MM.1S (cell line): ENCODE measurements at regions not wholly inside any gene's neighbourhood (a gene's known extent, or its start where the extent isn't known, plus 50 kb on each side); places are given as distances from the start of the nearest gene placed in this dataset.

Experiments used
- DNase-seq: peaks from one replicate; pipeline ENCODE4 v3.0.0-alpha.2; 2015
- H2AFZ ChIP-seq: fragments of 300-600 bp; sonication (generic); 2 replicates; pipeline ENCODE4 v1.6.0; 2016; ENCODE audit warnings: antibody characterized with exemption, low read length
- H3F3A ChIP-seq: fragments of 300-600 bp; sonication (generic); 2 replicates; pipeline ENCODE4 v1.6.1; 2016; ENCODE audit warnings: mild to moderate bottlenecking, antibody characterized with exemption, low read length, moderate library complexity, mixed read lengths; ENCODE audit not compliant: insufficient read depth
- H3K27ac ChIP-seq: fragments of 300-600 bp; sonication (generic); 2 replicates; pipeline ENCODE4 v1.5.1; 2016; ENCODE audit warnings: mild to moderate bottlenecking, low read length
- H3K27me3 ChIP-seq: fragments of 300-600 bp; sonication (generic); replicated peaks from 2 replicates; pipeline ENCODE4 v1.6.0; 2016; ENCODE audit warnings: low read length; ENCODE audit not compliant: insufficient read depth
- H3K36me3 ChIP-seq: fragments of 300-600 bp; sonication (generic); replicated peaks from 2 replicates; pipeline ENCODE4 v1.6.1; 2016; ENCODE audit warnings: mild to moderate bottlenecking, low read length, mixed read lengths; ENCODE audit not compliant: insufficient read depth
- H3K4me1 ChIP-seq: fragments of 300-600 bp; sonication (generic); 2 replicates; pipeline ENCODE4 v1.6.1; 2016; ENCODE audit warnings: low read length, mixed read lengths
- H3K4me2 ChIP-seq: fragments of 300-600 bp; sonication (generic); 2 replicates; pipeline ENCODE4 v1.6.0; 2016; ENCODE audit warnings: low read depth, low read length
- H3K4me3 ChIP-seq: fragments of 300-600 bp; sonication (generic); 2 replicates; pipeline ENCODE4 v1.5.1; 2016; ENCODE audit warnings: low read length, mixed read lengths
- H3K79me2 ChIP-seq: fragments of 300-600 bp; sonication (generic); 2 replicates; pipeline ENCODE4 v1.6.1; 2016; ENCODE audit warnings: mixed run types, low read length, mixed read lengths
- H3K9ac ChIP-seq: fragments of 300-600 bp; sonication (generic); 2 replicates; pipeline ENCODE4 v1.6.1; 2016; ENCODE audit warnings: low read length, mixed read lengths
- H3K9me2 ChIP-seq: fragments of 300-600 bp; sonication (generic); replicated peaks from 2 replicates; pipeline ENCODE4 v1.6.1; 2016; ENCODE audit warnings: mild to moderate bottlenecking, low read length, mixed read lengths; ENCODE audit not compliant: insufficient read depth
- H3K9me3 ChIP-seq: fragments of 300-600 bp; sonication (generic); replicated peaks from 2 replicates; pipeline ENCODE4 v1.6.1; 2016; ENCODE audit warnings: mild to moderate bottlenecking, low read length, mixed read lengths; ENCODE audit not compliant: insufficient read depth
- H4K20me1 ChIP-seq: fragments of 300-600 bp; sonication (generic); 2 replicates; pipeline ENCODE4 v1.6.1; 2016; ENCODE audit warnings: mild to moderate bottlenecking, low read length, moderate library complexity, mixed read lengths; ENCODE audit not compliant: insufficient read depth
- EZH2 ChIP-seq: fragments of 300-600 bp; sonication (generic); optimal IDR thresholded peaks from 2 replicates; pipeline ENCODE3; 2017; ENCODE audit warnings: low read depth, mild to moderate bottlenecking, antibody characterized with exemption, low read length, mixed read lengths
- EZH2phosphoT487 ChIP-seq: fragments of 300-600 bp; sonication (generic); IDR thresholded peaks from 2 replicates; pipeline ENCODE4 v1.6.1; 2018; ENCODE audit warnings: antibody characterized with exemption, low read length
- TF ChIP-seq, protein P1 (sequence below): fragments of 300-600 bp; sonication (generic); IDR thresholded peaks from 2 replicates; pipeline ENCODE4 v1.5.1; 2016; ENCODE audit warnings: antibody characterized with exemption, low read length, mixed read lengths

DNA sequence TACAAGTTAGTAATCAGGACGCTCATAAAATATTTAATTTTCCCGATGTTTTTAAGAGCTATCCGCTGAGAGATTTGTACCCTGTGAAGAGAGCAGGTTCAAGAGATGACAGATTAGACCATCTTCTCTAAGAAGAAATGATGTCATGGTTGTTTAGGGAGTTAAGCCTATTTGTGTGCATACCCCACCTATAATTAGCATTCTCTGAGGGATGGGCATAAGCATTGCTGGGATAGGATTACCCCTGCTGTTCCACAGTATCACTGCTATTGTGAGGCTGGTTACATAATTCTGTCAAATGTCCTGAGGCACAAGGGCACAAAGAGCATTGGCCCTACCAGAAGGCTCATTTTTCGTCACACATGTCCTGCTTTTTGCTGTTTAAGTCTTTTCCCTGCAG lies 687.0 kb downstream of the CETN3 start:
- H3F3A ChIP-seq, result no peaks in the 10 kb centered on the region
- no peaks in the 10 kb centered on the region for H3K27me3 ChIP-seq
- H3K4me2 ChIP-seq, result no peak overlapping the region
- H4K20me1 ChIP-seq, result no peaks in the 10 kb centered on the region
- H3K9me3 ChIP-seq, result no peaks in the 10 kb centered on the region
- no peak overlapping the region for H3K4me3 ChIP-seq
- DNase-seq, result no peak
- no peak overlapping the region for H2AFZ ChIP-seq
- H3K9ac ChIP-seq, result no peak overlapping the region
- peaks cover under 1% of the 10 kb centered on the region; the same call in 1 of the 2 replicates for H3K4me1 ChIP-seq
- no peaks in the 10 kb centered on the region for H3K36me3 ChIP-seq
- H3K9me2 ChIP-seq, result no peaks in the 10 kb centered on the region
- no peak for TF ChIP-seq EZH2phosphoT487
- no peak for TF ChIP-seq EZH2
- TF ChIP-seq, protein P1, sequence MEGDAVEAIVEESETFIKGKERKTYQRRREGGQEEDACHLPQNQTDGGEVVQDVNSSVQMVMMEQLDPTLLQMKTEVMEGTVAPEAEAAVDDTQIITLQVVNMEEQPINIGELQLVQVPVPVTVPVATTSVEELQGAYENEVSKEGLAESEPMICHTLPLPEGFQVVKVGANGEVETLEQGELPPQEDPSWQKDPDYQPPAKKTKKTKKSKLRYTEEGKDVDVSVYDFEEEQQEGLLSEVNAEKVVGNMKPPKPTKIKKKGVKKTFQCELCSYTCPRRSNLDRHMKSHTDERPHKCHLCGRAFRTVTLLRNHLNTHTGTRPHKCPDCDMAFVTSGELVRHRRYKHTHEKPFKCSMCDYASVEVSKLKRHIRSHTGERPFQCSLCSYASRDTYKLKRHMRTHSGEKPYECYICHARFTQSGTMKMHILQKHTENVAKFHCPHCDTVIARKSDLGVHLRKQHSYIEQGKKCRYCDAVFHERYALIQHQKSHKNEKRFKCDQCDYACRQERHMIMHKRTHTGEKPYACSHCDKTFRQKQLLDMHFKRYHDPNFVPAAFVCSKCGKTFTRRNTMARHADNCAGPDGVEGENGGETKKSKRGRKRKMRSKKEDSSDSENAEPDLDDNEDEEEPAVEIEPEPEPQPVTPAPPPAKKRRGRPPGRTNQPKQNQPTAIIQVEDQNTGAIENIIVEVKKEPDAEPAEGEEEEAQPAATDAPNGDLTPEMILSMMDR, result no peak
- no peaks in the 10 kb centered on the region for H3K79me2 ChIP-seq
- H3K27ac ChIP-seq, result no peak overlapping the region

DNA sequence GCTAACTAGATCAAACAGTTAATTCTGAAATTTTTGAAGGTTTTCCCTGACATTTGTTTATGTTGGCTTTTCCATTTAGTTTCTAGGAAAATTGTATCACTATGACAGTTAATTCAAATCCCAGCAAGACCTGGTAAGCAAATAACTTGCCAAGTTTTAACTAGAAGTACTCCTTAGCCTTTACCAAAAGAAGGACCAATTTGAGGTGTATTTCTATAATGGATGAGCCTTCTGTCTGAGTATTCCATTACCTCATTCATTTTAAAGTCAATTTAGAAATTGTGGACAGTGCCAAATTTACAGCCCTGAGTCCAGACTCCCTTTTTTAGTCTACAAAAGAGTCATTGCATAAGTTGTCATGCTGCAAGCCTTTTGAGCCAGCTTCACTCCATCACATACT lies 687.6 kb downstream of the CETN3 start:
- no peaks in the 10 kb centered on the region for H3K79me2 ChIP-seq
- no peak overlapping the region for H3K27ac ChIP-seq
- H3K4me2 ChIP-seq, result no peak overlapping the region
- no peak overlapping the region for H2AFZ ChIP-seq
- H3K4me3 ChIP-seq, result no peak overlapping the region
- DNase-seq, result no peak
- H3K27me3 ChIP-seq, result no peaks in the 10 kb centered on the region
- H3F3A ChIP-seq, result no peaks in the 10 kb centered on the region
- H3K9me2 ChIP-seq, result no peaks in the 10 kb centered on the region
- no peak overlapping the region for H3K9ac ChIP-seq
- no peaks in the 10 kb centered on the region for H3K36me3 ChIP-seq
- no peak for TF ChIP-seq EZH2phosphoT487
- TF ChIP-seq EZH2, result no peak
- TF ChIP-seq, protein P1, result no peak
- no peaks in the 10 kb centered on the region for H3K9me3 ChIP-seq
- H3K4me1 ChIP-seq, result no peaks in the 10 kb centered on the region
- no peaks in the 10 kb centered on the region for H4K20me1 ChIP-seq

DNA sequence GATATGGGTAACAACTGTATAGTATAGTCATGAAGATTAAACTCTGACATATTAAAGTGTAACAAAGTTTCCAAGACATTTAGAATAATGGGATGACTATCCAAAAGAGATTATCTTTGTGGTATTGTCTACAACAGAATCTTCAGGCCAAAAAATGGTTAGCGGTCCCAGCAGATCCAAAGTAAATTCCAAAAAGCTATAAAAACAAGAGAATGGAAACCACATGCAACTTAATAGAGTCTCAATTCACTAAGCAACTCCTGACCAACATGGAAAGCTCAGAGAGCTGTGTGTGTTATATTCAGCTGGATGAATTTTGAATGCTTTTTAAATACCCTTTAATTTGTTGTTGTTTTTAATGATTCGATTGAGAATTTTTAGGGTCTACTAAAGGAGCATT lies 688.2 kb downstream of the CETN3 start:
- H3K9ac ChIP-seq, result no peak overlapping the region
- no peak for TF ChIP-seq EZH2phosphoT487
- no peak for TF ChIP-seq EZH2
- TF ChIP-seq, protein P1, result no peak
- H3K36me3 ChIP-seq, result no peaks in the 10 kb centered on the region
- no peaks in the 10 kb centered on the region for H3K79me2 ChIP-seq
- no peaks in the 10 kb centered on the region for H4K20me1 ChIP-seq
- no peak overlapping the region for H2AFZ ChIP-seq
- no peaks in the 10 kb centered on the region for H3K9me3 ChIP-seq
- no peaks in the 10 kb centered on the region for H3K9me2 ChIP-seq
- H3K4me3 ChIP-seq, result no peak overlapping the region
- H3K4me1 ChIP-seq, result no peaks in the 10 kb centered on the region
- no peaks in the 10 kb centered on the region for H3F3A ChIP-seq
- DNase-seq, result no peak
- H3K27me3 ChIP-seq, result no peaks in the 10 kb centered on the region
- no peak overlapping the region for H3K4me2 ChIP-seq
- no peak overlapping the region for H3K27ac ChIP-seq
